Adrenal gland (tissue), 5 donors: ENCODE measurements at regions not wholly inside any gene's neighbourhood (a gene's known extent, or its start where the extent isn't known, plus 50 kb on each side); places are given as distances from the start of the nearest gene placed in this dataset.

Source experiments
- POLR2A ChIP-seq, 2 donors: fragments of 450-650 bp; IDR thresholded peaks; one replicate each; pipeline ENCODE4 v1.6.1; 2017; ENCODE audit warnings: antibody characterized with exemption in 2 of 2, mild to moderate bottlenecking in 2 of 2, moderate library complexity in 1 of 2
- TF ChIP-seq, protein P1 (sequence below), 6 experiments: fragments of 450-650 bp in 4 of 6; fragments of 200-600 bp in 2 of 6; sonication (generic) in 1 of 6; IDR thresholded peaks; 1 replicate in 5 of 6; 2 replicates in 1 of 6; pipeline versions ENCODE4 v1.5.1 to v1.8.0; 2016 to 2021; ENCODE audit warnings: antibody characterized with exemption in 6 of 6, mild to moderate bottlenecking in 2 of 6, moderate library complexity in 1 of 6
- donor health status: DM: no; HTN: no; CAD: no.

DNA sequence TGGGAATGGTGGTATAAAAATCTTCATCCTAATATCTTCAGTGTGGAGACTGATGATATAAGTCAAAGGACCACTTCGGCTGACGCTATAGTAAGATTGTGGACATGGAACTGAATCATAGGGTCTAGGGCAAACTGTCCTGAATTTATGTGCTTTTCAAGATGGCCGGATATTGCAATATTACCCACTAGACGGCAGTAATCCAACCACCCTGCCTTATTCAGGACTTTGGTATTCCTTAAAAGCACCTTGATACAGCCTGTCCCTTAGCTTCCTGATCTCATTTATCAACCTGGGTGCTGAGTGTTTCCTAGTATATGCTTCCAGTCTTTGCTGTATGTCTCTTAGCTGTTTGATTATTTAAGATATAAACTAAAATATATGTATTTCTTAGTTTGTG is 71.2 kb upstream of the COX7C start:
- TF ChIP-seq, protein P1, sequence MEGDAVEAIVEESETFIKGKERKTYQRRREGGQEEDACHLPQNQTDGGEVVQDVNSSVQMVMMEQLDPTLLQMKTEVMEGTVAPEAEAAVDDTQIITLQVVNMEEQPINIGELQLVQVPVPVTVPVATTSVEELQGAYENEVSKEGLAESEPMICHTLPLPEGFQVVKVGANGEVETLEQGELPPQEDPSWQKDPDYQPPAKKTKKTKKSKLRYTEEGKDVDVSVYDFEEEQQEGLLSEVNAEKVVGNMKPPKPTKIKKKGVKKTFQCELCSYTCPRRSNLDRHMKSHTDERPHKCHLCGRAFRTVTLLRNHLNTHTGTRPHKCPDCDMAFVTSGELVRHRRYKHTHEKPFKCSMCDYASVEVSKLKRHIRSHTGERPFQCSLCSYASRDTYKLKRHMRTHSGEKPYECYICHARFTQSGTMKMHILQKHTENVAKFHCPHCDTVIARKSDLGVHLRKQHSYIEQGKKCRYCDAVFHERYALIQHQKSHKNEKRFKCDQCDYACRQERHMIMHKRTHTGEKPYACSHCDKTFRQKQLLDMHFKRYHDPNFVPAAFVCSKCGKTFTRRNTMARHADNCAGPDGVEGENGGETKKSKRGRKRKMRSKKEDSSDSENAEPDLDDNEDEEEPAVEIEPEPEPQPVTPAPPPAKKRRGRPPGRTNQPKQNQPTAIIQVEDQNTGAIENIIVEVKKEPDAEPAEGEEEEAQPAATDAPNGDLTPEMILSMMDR (IDR thresholded peaks at IDR 0.05) = no peak
- TF ChIP-seq POLR2A (IDR thresholded peaks at IDR 0.05) = no peak
